Neural progenitor cell (in vitro differentiated cells): ENCODE measurements at regions not wholly inside any gene's neighbourhood (a gene's known extent, or its start where the extent isn't known, plus 50 kb on each side); places are given as distances from the start of the nearest gene placed in this dataset.
A peak's percentile ranks its signal among the peaks of the same experiment; 100 is the strongest.

Experiments
- DNase-seq: peaks from one replicate; pipeline ENCODE4 v3.0.0-alpha.2; 2016; ENCODE audit warnings: low spot score
- H2AFZ ChIP-seq: fragments of 200-600 bp; sonication (generic); replicated peaks from 2 replicates; pipeline ENCODE4 v1.6.1; 2016; ENCODE audit warnings: antibody characterized with exemption
- H3F3A ChIP-seq: fragments of 200-600 bp; sonication (generic); 2 replicates; pipeline ENCODE4 v1.6.1; 2016; ENCODE audit warnings: antibody characterized with exemption, low read depth
- H3K27ac ChIP-seq: fragments of 200-600 bp; sonication (generic); 2 replicates; pipeline ENCODE4 v1.5.1; 2016; ENCODE audit warnings: mild to moderate bottlenecking
- H3K27me3 ChIP-seq: fragments of 200-600 bp; sonication (generic); 2 replicates; pipeline ENCODE4 v1.6.1; 2016; ENCODE audit warnings: mild to moderate bottlenecking, moderate library complexity
- H3K36me3 ChIP-seq: fragments of 200-600 bp; sonication (generic); 2 replicates; pipeline ENCODE4 v1.5.1; 2016
- H3K4me1 ChIP-seq: fragments of 200-600 bp; sonication (generic); 2 replicates; pipeline ENCODE4 v1.6.1; 2016; ENCODE audit warnings: mixed run types
- H3K4me2 ChIP-seq: fragments of 200-600 bp; sonication (generic); 2 replicates; pipeline ENCODE4 v1.6.1; 2016
- H3K4me3 ChIP-seq: fragments of 200-600 bp; sonication (generic); 2 replicates; pipeline ENCODE4 v1.5.1; 2016
- H3K79me2 ChIP-seq: fragments of 200-600 bp; sonication (generic); 2 replicates; pipeline ENCODE4 v1.6.1; 2016; ENCODE audit warnings: low read depth
- H3K9ac ChIP-seq: fragments of 200-600 bp; sonication (generic); 2 replicates; pipeline ENCODE4 v1.6.1; 2016
- H3K9me3 ChIP-seq: fragments of 200-600 bp; sonication (generic); 2 replicates; pipeline ENCODE4 v1.5.1; 2016; ENCODE audit warnings: low read depth
- H4K20me1 ChIP-seq: fragments of 200-600 bp; sonication (generic); 2 replicates; pipeline ENCODE4 v1.6.1; 2016; ENCODE audit warnings: low read depth
- H3K27ac Mint-ChIP-seq: 3 replicates; pipeline ENCODE4 v1.8.0; 2021; ENCODE audit warnings: mixed read lengths
- H3K27me3 Mint-ChIP-seq: 2 replicates; pipeline ENCODE4 v1.8.0; 2022; ENCODE audit warnings: low read depth, mild to moderate bottlenecking, inconsistent platforms, moderate library complexity, mixed read lengths; ENCODE audit not compliant: insufficient read depth
- H3K36me3 Mint-ChIP-seq: 3 replicates; pipeline ENCODE4 v1.8.0; 2021; ENCODE audit warnings: mixed read lengths
- H3K4me1 Mint-ChIP-seq: 3 replicates; pipeline ENCODE4 v1.8.0; 2021; ENCODE audit warnings: mixed read lengths
- H3K4me3 Mint-ChIP-seq: 3 replicates; pipeline ENCODE4 v1.8.0; 2021; ENCODE audit warnings: mild to moderate bottlenecking, moderate library complexity, mixed read lengths
- H3K9me3 Mint-ChIP-seq: 3 replicates; pipeline ENCODE4 v1.8.0; 2020; ENCODE audit warnings: mixed read lengths
- EZH2 ChIP-seq: fragments of 200-600 bp; sonication (generic); IDR thresholded peaks from 2 replicates; pipeline ENCODE4 v1.6.1; 2017; ENCODE audit warnings: antibody characterized with exemption, mild to moderate bottlenecking, moderate library complexity
- EZH2phosphoT487 ChIP-seq: fragments of 200-600 bp; sonication (generic); IDR thresholded peaks from 2 replicates; pipeline ENCODE4 v1.6.1; 2017; ENCODE audit warnings: antibody characterized with exemption
- TF ChIP-seq, protein P1 (sequence below): fragments of 200-600 bp; sonication (generic); IDR thresholded peaks from 2 replicates; pipeline ENCODE4 v1.5.1; 2017; ENCODE audit warnings: antibody characterized with exemption, mild to moderate bottlenecking

DNA sequence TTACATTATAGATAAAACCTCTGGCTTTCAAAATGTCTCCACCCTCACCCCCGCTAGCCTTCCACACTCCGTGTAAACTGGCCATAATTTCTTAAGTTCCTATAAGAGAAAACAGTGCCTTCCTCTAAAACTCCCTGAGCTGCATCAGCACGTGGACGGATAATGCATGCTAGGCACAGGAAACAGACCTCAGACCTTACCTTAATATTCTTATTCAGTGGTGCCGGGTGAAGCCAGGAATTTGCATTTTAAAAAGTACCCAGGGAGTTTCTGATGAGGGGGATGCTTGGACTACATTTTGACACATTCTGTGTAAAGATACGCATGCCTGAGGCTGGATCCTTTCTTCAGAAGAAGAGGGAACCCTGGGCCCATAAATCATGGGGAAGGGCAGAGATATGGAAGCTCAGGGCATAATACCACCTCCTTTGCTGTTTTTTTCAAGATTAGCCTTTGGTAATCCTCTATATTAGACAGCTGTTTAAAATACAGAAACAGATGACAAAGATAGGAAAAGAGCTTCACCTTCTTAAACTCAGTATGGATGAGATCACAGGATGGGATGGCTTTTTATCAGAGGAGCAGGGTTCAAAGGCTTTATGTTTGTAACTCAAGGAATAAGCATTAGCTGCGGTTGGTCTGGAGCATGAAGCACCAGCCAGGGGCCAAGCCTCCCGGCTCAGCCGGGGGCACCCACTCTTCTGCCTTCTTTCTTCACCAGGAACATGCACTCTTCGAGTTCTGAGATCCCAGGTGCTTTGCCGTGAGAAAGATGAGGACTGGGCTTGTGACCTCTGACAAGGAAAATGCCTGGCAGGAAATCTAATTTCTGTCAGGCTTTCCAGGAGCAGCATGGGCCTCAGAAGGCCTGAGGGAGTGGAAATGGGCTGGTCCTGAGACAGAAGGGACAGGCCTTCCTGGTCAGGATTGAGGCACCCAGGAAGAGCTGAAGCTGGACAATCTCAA, 218.1 kb upstream of the SOX4 start:
- Mint-ChIP-seq H3K27me3 (peaks cover 8% of the 10 kb centered on the region), H3K9me3 (no peaks in the 10 kb centered on the region), H3K27ac (no peak overlapping the region), H3K4me3 (no peak overlapping the region), H3K4me1 (peaks cover 42% of the 10 kb centered on the region), H3K36me3 (no peaks in the 10 kb centered on the region)
- Histone ChIP-seq H3K36me3 (no peaks in the 10 kb centered on the region), H3K9ac (no peak overlapping the region), H3K4me3 (no peak overlapping the region), H2AFZ (peak overlapping the region; percentile 27), H3K27ac (no peak overlapping the region), H3K4me2 (no peak overlapping the region), H3F3A (peaks cover 19% of the 10 kb centered on the region), H3K4me1 (peaks cover 33% of the 10 kb centered on the region), H3K79me2 (no peaks in the 10 kb centered on the region), H4K20me1 (no peaks in the 10 kb centered on the region), H3K9me3 (no peaks in the 10 kb centered on the region), H3K27me3 (no peaks in the 10 kb centered on the region)
- TF ChIP-seq EZH2, result no peak
- TF ChIP-seq, protein P1, sequence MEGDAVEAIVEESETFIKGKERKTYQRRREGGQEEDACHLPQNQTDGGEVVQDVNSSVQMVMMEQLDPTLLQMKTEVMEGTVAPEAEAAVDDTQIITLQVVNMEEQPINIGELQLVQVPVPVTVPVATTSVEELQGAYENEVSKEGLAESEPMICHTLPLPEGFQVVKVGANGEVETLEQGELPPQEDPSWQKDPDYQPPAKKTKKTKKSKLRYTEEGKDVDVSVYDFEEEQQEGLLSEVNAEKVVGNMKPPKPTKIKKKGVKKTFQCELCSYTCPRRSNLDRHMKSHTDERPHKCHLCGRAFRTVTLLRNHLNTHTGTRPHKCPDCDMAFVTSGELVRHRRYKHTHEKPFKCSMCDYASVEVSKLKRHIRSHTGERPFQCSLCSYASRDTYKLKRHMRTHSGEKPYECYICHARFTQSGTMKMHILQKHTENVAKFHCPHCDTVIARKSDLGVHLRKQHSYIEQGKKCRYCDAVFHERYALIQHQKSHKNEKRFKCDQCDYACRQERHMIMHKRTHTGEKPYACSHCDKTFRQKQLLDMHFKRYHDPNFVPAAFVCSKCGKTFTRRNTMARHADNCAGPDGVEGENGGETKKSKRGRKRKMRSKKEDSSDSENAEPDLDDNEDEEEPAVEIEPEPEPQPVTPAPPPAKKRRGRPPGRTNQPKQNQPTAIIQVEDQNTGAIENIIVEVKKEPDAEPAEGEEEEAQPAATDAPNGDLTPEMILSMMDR, result no peak
- DNase-seq, result no peak

DNA sequence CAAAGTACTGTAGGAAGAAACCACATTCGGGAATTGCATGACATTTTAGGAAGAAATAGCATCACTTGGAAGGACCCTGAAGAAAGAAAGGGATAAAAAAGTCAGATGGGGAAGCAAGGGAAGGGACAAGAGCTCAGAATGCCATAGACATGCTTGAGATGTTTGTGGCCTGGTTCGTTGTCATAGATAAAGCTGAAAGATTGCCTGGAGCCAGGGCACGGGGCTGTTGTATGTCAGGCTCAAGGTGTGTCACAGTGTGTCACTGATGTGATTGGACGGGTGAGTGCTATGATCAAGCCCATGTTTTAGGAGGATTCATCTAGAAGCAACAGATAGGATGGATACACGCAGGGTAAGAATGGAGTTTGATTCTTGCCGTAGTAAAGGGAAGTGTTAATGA, 216.2 kb upstream of the SOX4 start:
- H3K27me3 ChIP-seq, result no peaks in the 10 kb centered on the region
- H3K27ac ChIP-seq, result no peak overlapping the region
- H4K20me1 ChIP-seq, result no peaks in the 10 kb centered on the region
- no peak overlapping the region for H3K9ac ChIP-seq
- Mint-ChIP-seq H3K36me3 (no peaks in the 10 kb centered on the region), H3K9me3 (no peaks in the 10 kb centered on the region), H3K4me3 (no peak overlapping the region), H3K4me1 (peaks cover 26% of the 10 kb centered on the region), H3K27ac (no peak overlapping the region), H3K27me3 (peaks cover 4% of the 10 kb centered on the region)
- no peaks in the 10 kb centered on the region for H3K9me3 ChIP-seq
- no peak for TF ChIP-seq EZH2
- no peak for TF ChIP-seq EZH2phosphoT487
- TF ChIP-seq, protein P1, result no peak
- H2AFZ ChIP-seq, result no peak overlapping the region
- no peak overlapping the region for H3K4me3 ChIP-seq
- peaks cover 1% of the 10 kb centered on the region for H3F3A ChIP-seq
- H3K4me2 ChIP-seq, result no peak overlapping the region
- H3K4me1 ChIP-seq, result peaks cover 20% of the 10 kb centered on the region
- no peak for DNase-seq
- H3K36me3 ChIP-seq, result no peaks in the 10 kb centered on the region
- no peaks in the 10 kb centered on the region for H3K79me2 ChIP-seq

DNA sequence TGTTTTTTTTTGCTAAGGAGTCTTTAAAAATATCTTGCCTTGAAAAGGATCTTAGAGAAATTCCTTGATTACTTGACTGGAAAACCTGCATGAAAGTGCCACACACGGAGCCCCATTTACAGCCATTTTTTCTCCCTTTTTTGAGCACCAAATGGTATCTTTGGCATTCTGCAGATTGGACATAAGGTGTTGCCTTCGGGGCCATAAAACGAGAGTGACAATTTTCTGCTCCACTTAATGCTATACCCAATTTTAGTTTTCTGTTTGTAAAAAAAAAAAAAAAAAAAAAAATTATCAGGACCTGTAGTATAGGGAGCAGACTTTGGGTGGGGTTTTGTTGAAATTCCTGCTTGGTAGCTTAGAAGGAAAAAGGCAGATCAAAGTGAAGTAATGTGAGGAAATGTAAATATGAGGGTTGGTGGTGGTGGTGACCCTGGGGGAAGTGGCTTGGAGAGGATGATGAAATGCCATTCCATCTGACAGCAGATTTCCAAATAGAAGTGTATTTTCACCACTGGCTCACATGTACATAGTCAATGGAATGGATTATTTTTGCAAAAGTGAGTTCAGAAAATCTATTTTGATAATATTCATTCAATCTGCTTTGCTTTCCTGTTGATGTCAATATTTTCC, 212.1 kb upstream of the SOX4 start:
- no peak for TF ChIP-seq EZH2phosphoT487
- no peak for TF ChIP-seq EZH2
- TF ChIP-seq, protein P1, result no peak
- no peaks in the 10 kb centered on the region for H3K9me3 ChIP-seq
- H3K79me2 ChIP-seq, result no peaks in the 10 kb centered on the region
- H3K27me3 ChIP-seq, result no peaks in the 10 kb centered on the region
- no peak overlapping the region for H3K27ac Mint-ChIP-seq
- H3K9me3 Mint-ChIP-seq, result no peaks in the 10 kb centered on the region
- no peak overlapping the region for H3K9ac ChIP-seq
- H3K4me3 ChIP-seq, result no peak overlapping the region
- H3K4me3 Mint-ChIP-seq, result peak overlapping the region; percentile 19
- H3K4me2 ChIP-seq, result no peak overlapping the region
- DNase-seq, result no peak
- H3K36me3 ChIP-seq, result no peaks in the 10 kb centered on the region
- no peak overlapping the region for H3K27ac ChIP-seq
- peaks cover 30% of the 10 kb centered on the region for H3K4me1 Mint-ChIP-seq
- H2AFZ ChIP-seq, result no peak overlapping the region
- no peaks in the 10 kb centered on the region for H4K20me1 ChIP-seq
- peaks cover 11% of the 10 kb centered on the region for H3K27me3 Mint-ChIP-seq
- H3K4me1 ChIP-seq, result peaks cover 31% of the 10 kb centered on the region
- no peaks in the 10 kb centered on the region for H3K36me3 Mint-ChIP-seq
- peaks cover 25% of the 10 kb centered on the region for H3F3A ChIP-seq
